Upper lobe of left lung (tissue), 4 donors: ENCODE measurements at regions not wholly inside any gene's neighbourhood (a gene's known extent, or its start where the extent isn't known, plus 50 kb on each side); places are given as distances from the start of the nearest gene placed in this dataset.

Experiments
- CTCF ChIP-seq, 6 experiments: fragments of 450-650 bp in 4 of 6; fragments of 200-600 bp in 2 of 6; sonication (generic) in 2 of 6; IDR thresholded peaks; one replicate each; pipeline ENCODE4 v1.5.1; 2016 to 2019; ENCODE audit warnings: antibody characterized with exemption in 6 of 6
- EP300 ChIP-seq, 4 donors: sonication (generic); formaldehyde crosslinking; IDR thresholded peaks; one replicate each; pipeline ENCODE4 v1.5.1; 2017; ENCODE audit warnings: antibody characterized with exemption in 4 of 4, control low read depth in 2 of 4
- POLR2A ChIP-seq, 4 donors: fragments of 450-650 bp; IDR thresholded peaks; one replicate each; pipeline ENCODE4 v1.5.1; 2016 to 2017; ENCODE audit warnings: antibody characterized with exemption in 4 of 4, mild to moderate bottlenecking in 2 of 4

GRCh38 chr2:180730976-180731375, 249.4 kb upstream of the UBE2E3 start:
- TF ChIP-seq CTCF (IDR thresholded peaks at IDR 0.05) (no peak), POLR2A (IDR thresholded peaks at IDR 0.05) (no peak), EP300 (IDR thresholded peaks at IDR 0.05) (peak in 1 of 4 donors; percentile 74)
